CD4-positive, alpha-beta T cell treated with Interleukin-4 for 1 hour (primary cell): ENCODE measurements at regions not wholly inside any gene's neighbourhood (a gene's known extent, or its start where the extent isn't known, plus 50 kb on each side); places are given as distances from the start of the nearest gene placed in this dataset.
A peak's percentile ranks its signal among the peaks of the same experiment; 100 is the strongest.
"Not testable (repeated sequence)": the region's sequence is repeated elsewhere in the genome, so short reads cannot be mapped to it uniquely, and the experiment has no call there.

Source experiments
- DNase-seq, 2 donors: peaks; one replicate each; pipeline ENCODE4 v3.0.0-alpha.2; 2020 to 2022

DNA sequence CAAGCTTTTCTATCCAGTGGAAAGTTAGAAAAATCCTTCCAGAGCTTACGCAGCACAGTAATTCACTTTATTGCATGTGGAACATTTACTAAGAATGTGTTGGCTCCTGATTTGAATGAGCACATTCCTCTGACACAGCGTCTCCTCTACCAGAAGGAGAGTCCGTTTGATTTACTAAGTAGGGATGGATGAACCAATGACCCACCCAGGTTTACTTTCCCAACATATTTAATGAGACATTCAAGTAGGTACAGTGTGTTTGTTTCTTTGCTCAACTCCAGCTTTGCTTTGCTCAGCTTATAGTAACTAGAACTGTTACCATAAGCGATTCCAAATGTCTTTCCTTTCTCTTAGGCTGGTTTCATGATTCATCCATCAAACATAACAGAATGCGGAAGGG lies 161.7 kb downstream of the SMARCA1 start:
- no peak for DNase-seq

DNA sequence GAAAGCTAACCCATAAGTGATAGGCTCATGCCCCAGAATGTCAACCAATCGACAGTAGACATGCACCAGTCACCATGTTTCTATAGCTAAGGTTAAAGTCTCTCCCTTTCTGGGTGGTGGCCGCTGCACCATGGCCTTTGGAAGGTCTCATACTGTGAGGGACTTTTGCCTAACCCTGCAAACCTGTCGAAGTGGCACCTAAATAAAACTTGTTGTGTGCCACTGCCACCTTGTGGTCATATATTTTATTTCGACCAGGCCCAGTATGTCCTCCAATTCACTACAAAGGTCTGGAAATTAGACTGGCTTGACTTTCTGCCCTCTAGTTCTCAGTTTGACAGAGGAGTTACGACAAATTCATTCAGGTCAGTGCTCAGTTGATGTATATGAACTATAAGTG lies 163.1 kb downstream of the SMARCA1 start:
- peak; percentile 28 to 37 for DNase-seq

DNA sequence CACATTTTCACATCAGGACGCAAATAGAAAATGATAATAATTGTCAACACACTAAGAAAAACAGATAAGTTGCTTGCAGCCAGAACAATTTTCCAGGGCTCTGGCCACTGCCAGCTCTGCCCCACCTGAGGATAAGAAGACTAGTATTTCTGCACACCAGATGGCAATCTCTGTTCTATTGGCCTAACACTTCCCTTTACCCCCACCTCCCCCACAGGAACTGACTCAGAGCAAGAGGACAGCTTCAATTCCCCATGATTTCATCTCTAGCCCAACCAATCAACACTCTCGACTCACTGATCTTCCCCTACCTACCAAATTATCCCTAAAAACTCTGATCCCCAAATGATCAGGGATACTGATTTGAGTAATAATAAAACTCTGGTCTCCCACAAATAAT lies 164.0 kb downstream of the SMARCA1 start:
- DNase-seq: no peak

GRCh38 chrX:129357428-129357827 lies 165.9 kb downstream of the SMARCA1 start:
- DNase-seq: not testable (repeated sequence)

- no peak for DNase-seq
Measured at GRCh38 chrX:129347291-129347690, 176.0 kb downstream of the SMARCA1 start.

DNA sequence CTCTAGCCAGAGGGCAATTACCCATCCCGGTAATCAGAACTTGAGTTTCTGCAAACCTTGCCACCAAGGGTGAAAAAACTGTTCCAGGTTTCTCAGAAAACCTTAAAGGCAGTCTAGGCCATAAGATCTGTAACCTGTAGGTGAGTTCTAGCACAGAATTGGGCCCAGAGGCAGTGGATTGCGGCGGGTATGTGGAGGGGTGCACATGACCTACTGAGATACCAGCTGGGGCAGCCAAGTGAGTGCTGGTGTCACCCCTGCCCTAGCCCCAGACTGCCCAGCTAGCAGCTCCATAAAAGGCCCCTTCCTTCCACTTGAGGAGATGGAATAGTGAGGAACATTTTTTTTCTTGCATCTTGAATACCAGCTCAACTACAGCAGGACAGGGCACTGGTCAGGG lies 176.7 kb downstream of the SMARCA1 start:
- DNase-seq: no peak

DNA sequence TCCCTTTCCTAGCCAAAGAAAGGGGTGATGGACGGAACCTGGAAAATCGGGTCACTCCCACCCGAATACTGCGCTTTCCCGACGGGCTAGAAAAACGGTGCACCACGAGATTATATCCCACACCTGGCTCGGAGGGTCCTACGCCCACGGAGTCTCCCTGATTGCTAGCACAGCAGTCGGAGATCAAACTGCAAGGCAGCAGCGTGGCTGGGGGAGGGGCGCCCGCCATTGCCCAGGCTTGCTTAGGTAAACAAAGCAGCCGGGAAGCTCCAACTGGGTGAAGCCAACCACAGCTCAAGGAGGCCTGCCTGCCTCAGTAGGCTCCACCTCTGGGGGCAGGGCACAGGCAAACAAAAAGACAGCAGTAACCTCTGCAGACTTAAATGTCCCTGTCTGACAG lies 186.0 kb downstream of the SMARCA1 start:
- DNase-seq: not testable (repeated sequence)

- DNase-seq: no peak
Measured at GRCh38 chrX:129323115-129323514, 200.2 kb downstream of the SMARCA1 start.

DNA sequence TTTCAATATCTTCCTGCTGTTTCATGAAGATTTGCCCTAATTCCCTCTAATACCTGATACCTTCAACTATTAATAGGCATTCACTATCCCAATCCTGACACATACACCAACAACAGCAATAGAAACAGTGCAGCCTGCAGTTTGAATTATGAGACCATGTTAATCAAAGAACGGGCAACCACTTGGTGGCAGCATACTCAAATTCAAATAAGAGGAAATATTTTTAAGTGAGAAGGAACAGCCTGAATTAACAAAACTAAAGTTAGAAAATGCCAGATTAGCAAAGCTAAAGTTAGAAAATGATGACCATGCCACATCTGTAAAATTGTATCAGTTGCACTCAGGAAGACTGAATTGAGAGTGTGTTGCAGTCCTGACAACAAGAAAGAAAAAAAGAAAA lies 204.9 kb downstream of the SMARCA1 start:
- DNase-seq: peak in 1 of 2 donors; percentile 0

GRCh38 chrX:129316461-129316860 lies 206.8 kb downstream of the SMARCA1 start:
- DNase-seq: no peak

GRCh38 chrX:129310000-129310399 lies 213.3 kb downstream of the SMARCA1 start:
- DNase-seq: no peak

- no peak for DNase-seq
Measured at GRCh38 chrX:129262912-129263311, 260.4 kb downstream of the SMARCA1 start.

DNA sequence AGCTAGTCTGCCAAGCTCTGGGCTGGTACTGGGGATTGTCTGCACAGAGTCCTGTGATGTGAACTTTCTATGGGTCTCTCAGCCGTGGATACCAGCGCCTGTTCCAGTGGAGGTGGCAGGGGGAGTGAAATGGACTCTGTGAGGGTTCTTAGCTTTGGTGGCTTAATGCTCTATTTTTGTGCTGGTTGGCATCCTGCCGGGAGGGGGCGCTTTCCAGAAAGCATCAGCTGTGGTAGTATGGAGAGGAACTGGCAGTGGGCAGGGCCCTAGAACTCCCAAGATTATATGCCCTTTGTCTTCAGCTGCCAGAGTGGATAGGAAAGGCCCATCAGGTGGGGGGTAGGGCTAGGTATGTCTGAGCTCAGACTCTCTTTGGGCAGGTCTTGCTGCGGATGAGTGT lies 267.8 kb downstream of the SMARCA1 start:
- DNase-seq: not testable (repeated sequence)

- DNase-seq: no peak
Measured at GRCh38 chrX:129249563-129249962, 273.7 kb downstream of the SMARCA1 start.

DNA sequence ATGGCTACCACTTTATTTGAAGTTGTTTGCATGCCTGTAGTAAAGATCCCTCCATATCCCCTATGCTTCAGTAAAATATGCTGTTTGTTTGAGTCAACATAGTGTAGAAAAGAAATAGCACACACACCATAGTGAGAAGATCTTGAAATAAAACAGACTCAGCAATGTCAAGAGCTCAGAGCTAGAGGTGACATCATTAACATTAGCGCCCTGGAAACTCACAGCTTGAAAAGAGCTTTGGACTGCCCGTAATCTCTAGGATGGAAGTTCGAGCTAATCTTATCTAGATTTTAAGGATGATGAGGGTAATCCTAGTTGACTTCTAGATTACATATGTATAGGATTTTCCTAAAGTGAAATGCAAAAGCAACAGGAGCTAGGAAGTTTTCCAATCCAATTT lies 275.6 kb downstream of the SMARCA1 start:
- no peak for DNase-seq

DNA sequence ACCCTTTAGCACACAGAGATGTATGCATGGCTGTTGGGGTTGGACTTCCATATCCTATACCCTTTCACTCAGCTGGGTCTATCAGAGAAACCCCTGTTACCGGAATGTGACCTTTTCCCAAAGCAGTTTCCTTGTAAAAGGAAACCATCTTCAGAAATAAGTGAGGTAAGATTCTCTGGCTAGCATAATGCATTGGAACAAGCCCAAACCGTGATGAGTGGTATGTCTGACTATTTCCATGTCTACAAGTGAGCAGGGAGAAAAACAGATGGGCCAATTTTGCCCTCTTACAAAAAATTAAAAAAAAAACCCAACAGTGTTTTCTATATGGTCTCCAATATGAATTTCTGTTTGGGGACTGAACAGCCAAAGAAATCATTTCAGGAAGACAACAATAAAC lies 283.9 kb downstream of the SMARCA1 start:
- DNase-seq: no peak

GRCh38 chrX:129238011-129238410 lies 285.3 kb downstream of the SMARCA1 start:
- no peak for DNase-seq

- DNase-seq: no peak
Measured at GRCh38 chrX:129235903-129236302, 287.4 kb downstream of the SMARCA1 start.

DNA sequence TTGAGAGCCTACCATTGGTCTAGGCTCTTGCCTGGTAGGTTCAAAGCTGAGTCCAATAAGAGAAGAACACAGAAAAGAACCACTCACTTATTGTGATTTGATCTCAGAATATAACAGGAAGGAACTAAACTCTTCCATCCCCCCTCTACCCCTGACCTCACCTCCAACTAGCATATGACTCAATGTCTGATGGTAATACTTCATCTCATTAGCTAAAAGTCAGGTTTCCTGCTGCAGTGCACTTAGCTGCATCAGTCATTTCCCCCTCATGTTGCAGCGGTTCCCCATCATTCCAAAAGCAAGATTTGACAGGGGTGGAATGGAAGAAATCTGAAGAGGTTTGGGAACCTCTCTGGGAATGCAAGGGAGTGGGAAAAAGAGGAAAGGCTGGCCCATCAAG lies 289.5 kb downstream of the SMARCA1 start:
- DNase-seq: no peak

- no peak for DNase-seq
Measured at GRCh38 chrX:129230850-129231512, 292.3 kb downstream of the SMARCA1 start.

DNA sequence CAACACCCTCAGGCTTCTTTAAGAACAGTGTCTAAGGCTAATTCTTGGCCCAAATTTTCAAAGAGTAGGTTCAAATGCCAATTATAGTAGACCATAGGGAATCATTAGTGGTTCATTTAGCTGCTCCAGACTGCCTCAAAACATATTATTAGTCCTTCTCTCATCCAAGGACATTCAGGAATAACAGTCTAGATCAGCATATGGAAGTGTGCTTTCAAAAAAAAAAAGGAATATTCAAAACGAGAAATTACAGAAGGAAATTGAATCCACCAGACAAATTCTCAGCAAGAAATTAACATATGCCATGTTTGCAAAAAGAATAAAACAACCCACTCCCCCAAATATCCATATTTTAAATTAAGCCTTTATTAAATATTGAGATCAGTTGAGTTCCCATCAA lies 293.1 kb downstream of the SMARCA1 start:
- DNase-seq: no peak

DNA sequence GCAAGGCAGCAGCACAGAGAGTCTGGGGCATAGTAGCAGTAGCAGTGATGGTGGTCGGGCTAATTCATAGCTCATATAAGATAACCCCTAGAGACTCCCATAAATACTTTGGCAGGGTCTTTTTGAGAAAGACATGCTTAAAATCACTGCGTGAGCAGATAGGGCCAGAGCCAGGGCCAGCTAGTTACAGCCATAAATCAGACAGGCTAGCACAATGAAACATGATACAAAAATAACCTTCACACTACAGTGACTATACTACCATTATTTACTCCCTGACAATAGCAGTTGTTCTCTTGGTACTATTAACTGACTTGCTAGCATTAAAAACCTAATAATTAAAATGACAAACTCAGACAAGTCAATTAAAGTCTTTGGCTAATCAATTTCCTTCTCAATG lies 295.9 kb downstream of the SMARCA1 start:
- DNase-seq: no peak

GRCh38 chrX:129193357-129193756 lies 329.9 kb downstream of the SMARCA1 start:
- no peak for DNase-seq

- no peak for DNase-seq
Measured at GRCh38 chrX:129188231-129188630, 335.1 kb downstream of the SMARCA1 start.

DNA sequence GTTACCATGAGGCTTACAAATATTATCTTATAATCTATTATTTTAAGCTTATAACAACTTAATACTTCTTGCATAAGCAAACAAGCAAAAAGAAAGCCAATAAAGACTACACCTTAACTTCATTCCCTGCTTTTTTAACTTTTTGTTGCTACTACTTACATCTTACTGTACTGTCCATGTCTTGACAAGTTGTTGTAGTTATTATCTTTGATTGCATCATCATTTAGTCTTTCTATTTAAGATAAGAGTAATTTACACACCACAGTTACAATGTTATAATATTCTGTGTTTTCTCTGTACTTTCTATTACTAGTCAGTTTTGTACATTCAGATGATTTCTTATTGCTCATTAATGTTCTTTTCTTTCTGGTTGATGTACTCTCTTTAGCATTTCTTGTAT lies 346.6 kb downstream of the SMARCA1 start:
- no peak for DNase-seq

GRCh38 chrX:129161108-129161507 lies 362.2 kb downstream of the SMARCA1 start:
- DNase-seq: no peak
